Stimulated activated naive B cell treated with anti-CD40 and anti-IgM and Interleukin-4, amounts not matched to agents 10 μg/mL and 1 μg/mL and 100 μg/mL, for 72 hours (primary cell): ENCODE measurements at regions not wholly inside any gene's neighbourhood (a gene's known extent, or its start where the extent isn't known, plus 50 kb on each side); places are given as distances from the start of the nearest gene placed in this dataset.

Experiments
- ATAC-seq, 2 donors: fragments of 150-1000 bp; cut with Tn5 transposase; replicated peaks; 2 replicates each; pipeline ENCODE4 v1.10.0; 2021; ENCODE audit warnings: moderate library complexity in 1 of 2
- DNase-seq: peaks from one replicate; pipeline ENCODE4 v3.0.0; 2021
- H3K27ac Mint-ChIP-seq: one replicate; pipeline ENCODE4 v1.8.0; 2022; ENCODE audit warnings: mild to moderate bottlenecking, mixed read lengths
- H3K27me3 Mint-ChIP-seq, 2 donors: one replicate each; pipeline ENCODE4 v1.8.0; 2022; ENCODE audit warnings: mixed read lengths in 2 of 2
- H3K36me3 Mint-ChIP-seq, 2 donors: one replicate each; pipeline ENCODE4 v1.8.0; 2022; ENCODE audit warnings: mixed read lengths in 2 of 2, mild to moderate bottlenecking in 1 of 2
- H3K4me1 Mint-ChIP-seq, 2 donors: one replicate each; pipeline ENCODE4 v1.8.0; 2022; ENCODE audit warnings: mixed read lengths in 2 of 2, mild to moderate bottlenecking in 1 of 2
- H3K4me3 Mint-ChIP-seq, 2 donors: one replicate each; pipeline ENCODE4 v1.8.0; 2022; ENCODE audit warnings: mild to moderate bottlenecking in 2 of 2, mixed read lengths in 2 of 2, moderate library complexity in 1 of 2
- H3K9me3 Mint-ChIP-seq, 2 donors: one replicate each; pipeline ENCODE4 v1.8.0; 2022; ENCODE audit warnings: mixed read lengths in 2 of 2, mild to moderate bottlenecking in 1 of 2

DNA sequence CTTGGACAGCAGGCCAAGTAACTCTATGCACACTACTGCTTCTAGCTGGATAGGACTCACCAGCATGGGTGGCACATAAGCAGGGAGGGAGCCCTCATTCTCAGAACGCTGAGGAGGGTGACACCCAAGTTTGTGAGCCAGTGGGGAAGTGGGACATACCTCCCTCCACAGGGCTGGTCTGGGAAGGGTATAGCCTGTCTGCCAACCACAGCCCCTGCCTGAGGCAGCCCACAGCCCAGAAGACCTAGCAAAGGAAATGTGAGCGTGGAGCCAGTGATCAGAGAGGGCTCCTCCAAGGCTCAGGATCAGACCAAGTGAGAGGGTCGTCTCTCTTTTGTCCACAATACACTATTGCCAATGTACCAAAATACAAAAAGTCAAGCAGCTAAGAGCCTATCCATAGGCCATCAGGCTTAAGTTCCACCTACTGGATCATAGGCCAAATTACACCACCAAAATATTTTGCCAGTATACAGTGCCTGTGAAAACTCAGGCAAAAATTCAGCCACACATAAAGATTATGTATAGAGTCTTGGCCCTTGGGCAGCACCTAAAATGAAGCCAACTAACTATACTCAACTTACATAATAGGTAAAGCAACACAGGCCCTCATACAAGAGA, 1203.1 kb downstream of the PCDH18 start:
- Mint-ChIP-seq H3K27me3 (no peaks in the 10 kb centered on the region), H3K4me1 (no peaks in the 10 kb centered on the region), H3K9me3 (peaks cover 0 to 1% of the 10 kb centered on the region in 2 donors), H3K27ac (no peak overlapping the region), H3K4me3 (no peak overlapping the region), H3K36me3 (no peaks in the 10 kb centered on the region)
- ATAC-seq, result no peak
- no peak for DNase-seq

DNA sequence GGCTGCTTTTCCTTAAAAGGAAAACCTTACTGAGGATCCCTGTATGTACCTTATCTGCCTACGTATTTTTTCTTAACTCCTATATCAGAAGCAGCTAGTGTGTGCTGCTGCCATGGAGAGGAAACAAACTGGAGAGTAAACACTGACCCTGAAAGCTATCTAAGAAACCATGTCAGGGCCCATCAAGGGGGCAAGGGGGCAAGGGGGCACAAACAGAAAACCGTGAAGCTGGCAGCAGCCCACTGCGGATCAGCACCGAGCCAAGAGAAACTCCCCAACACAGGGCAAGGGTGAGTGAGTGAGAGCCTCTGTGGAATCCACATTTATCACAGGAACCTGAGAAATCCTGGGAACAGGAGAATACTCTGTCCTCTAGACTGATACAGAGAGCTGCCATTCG, 1204.2 kb downstream of the PCDH18 start:
- H3K36me3 Mint-ChIP-seq, result no peaks in the 10 kb centered on the region
- no peak for ATAC-seq
- DNase-seq, result no peak
- H3K4me1 Mint-ChIP-seq, result no peaks in the 10 kb centered on the region
- no peak overlapping the region for H3K4me3 Mint-ChIP-seq
- H3K27me3 Mint-ChIP-seq, result no peaks in the 10 kb centered on the region
- peaks cover 0 to 1% of the 10 kb centered on the region in 2 donors for H3K9me3 Mint-ChIP-seq
- H3K27ac Mint-ChIP-seq, result no peak overlapping the region

DNA sequence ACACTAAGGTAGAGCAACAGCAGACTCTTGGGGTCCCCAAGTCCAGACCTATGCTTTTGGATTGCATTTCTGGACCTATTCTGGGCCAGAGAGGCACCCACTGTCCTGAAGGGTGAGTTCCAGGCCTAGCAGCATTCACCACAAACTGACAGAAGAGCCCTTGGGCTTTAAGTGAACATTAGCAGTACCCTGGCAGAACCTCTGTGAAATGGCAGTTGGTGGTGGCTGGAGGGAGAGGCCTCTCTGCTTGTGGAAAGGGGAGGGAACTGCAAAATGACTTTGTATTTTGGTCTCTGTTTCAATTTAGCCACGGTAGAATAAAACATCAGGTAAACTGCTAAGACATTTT, 1211.9 kb downstream of the PCDH18 start:
- Mint-ChIP-seq H3K27me3 (no peaks in the 10 kb centered on the region), H3K27ac (no peak overlapping the region), H3K9me3 (peaks cover 2 to 6% of the 10 kb centered on the region in 2 donors), H3K4me1 (no peaks in the 10 kb centered on the region), H3K4me3 (no peak overlapping the region), H3K36me3 (no peaks in the 10 kb centered on the region)
- no peak for DNase-seq
- no peak for ATAC-seq

DNA sequence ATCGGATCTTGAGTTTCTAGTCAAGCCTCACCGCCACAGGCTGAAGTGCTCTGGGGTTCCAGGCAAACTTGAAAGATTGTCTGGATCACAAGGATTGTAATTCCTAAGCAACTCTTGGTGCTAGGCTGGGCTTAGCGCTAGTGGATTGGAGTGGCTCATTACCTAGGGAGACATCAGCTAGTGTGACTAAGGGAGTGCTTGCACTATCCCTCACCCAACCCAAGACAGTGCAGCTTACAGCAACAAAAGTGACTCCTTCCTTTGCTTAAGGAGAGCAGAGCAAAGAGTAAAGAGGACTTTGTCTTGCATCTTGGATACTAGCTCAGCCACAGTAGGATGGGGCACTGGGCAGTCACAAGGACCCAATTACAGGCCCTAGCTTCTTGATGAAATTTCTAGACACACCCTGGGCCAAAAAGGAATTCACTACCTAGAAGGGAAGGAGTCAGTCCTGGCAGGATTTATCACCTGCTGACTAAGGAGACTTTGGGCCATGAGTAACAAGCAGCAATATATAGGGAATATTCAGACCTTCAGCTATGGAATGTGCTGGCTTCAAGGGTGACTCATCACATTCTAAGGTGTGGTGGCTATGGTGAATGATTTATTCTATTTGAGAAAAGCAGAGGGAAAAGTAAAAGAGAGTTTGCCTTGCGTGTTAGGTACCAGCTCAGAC, 1212.4 kb downstream of the PCDH18 start:
- Mint-ChIP-seq H3K27ac (no peak overlapping the region), H3K36me3 (no peaks in the 10 kb centered on the region), H3K4me3 (no peak overlapping the region), H3K4me1 (no peaks in the 10 kb centered on the region), H3K9me3 (peaks cover 2 to 6% of the 10 kb centered on the region in 2 donors), H3K27me3 (no peaks in the 10 kb centered on the region)
- DNase-seq, result no peak
- ATAC-seq, result peak in 1 of 2 donors; percentile 21

DNA sequence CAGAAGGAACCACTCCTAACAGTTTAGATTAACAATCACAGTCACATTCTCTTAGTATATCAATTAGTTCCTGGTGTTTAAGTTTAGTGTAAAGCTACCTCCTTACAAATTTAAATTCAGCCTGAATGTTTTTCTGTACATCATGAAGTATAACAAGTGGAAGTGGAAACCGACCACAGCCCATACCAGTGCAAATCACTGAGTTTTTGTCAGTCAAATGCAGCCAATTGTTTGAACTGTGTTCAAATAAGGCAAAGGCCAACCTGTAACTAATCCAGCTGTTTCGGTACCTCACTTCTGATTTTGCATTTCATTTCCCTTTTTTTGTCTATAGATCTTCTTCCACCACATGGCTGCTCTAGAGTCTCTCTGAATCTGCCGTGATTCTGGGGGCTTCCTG, 1215.3 kb downstream of the PCDH18 start:
- peaks cover 0 to 3% of the 10 kb centered on the region in 2 donors for H3K9me3 Mint-ChIP-seq
- ATAC-seq, result no peak

DNA sequence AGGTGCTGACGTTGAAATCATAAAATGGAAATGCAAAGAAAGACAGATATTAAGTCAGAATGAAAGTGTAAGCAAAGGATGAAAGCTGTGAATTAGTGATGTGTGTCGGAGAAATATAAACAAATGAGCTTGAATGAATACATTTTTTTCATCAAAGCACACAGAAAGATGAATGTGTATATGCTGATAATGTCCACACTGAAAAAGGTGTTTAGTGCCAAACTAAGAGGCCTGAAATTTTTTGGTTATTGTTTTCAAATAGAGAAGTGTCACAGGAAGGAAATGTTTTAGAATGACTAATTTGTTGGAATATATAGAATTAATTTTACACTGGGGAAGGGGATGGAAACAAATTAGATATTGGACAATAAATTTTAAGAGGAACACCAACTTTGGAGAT, 1217.6 kb downstream of the PCDH18 start:
- H3K36me3 Mint-ChIP-seq, result no peaks in the 10 kb centered on the region
- no peak overlapping the region for H3K27ac Mint-ChIP-seq
- DNase-seq, result no peak
- no peak for ATAC-seq
- peaks cover 0 to 1% of the 10 kb centered on the region in 2 donors for H3K9me3 Mint-ChIP-seq
- no peaks in the 10 kb centered on the region for H3K27me3 Mint-ChIP-seq
- H3K4me1 Mint-ChIP-seq, result no peaks in the 10 kb centered on the region
- H3K4me3 Mint-ChIP-seq, result no peak overlapping the region

More for the DNA sequence above, 1215.3 kb downstream of the PCDH18 start:
- Mint-ChIP-seq H3K27me3 (no peaks in the 10 kb centered on the region), H3K27ac (no peak overlapping the region), H3K4me3 (no peak overlapping the region), H3K4me1 (no peaks in the 10 kb centered on the region), H3K36me3 (no peaks in the 10 kb centered on the region)
- DNase-seq, result no peak

DNA sequence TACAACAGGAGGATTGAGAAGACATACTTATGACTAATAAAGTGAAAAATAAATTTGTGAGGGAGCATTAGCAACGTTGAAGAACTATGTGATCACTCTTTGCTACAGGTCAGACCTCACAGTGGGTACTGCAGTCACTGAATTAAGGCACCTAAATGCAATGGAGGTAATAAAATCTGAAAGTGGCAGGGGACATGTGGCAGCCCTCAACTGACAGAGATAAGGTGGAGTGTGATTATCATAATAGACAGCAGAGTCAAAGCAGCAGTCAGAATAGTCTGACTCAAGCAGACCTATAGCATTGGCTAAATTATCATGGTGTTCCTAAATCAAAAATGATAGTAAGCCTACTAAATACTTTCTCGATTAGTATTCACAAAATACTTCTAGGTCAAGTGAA, 1220.5 kb downstream of the PCDH18 start:
- no peaks in the 10 kb centered on the region for H3K4me1 Mint-ChIP-seq
- DNase-seq (no peak), ATAC-seq (no peak)
- H3K36me3 Mint-ChIP-seq, result no peaks in the 10 kb centered on the region
- no peak overlapping the region for H3K4me3 Mint-ChIP-seq
- no peak overlapping the region for H3K27ac Mint-ChIP-seq
- peaks cover 0 to 1% of the 10 kb centered on the region in 2 donors for H3K9me3 Mint-ChIP-seq
- no peaks in the 10 kb centered on the region for H3K27me3 Mint-ChIP-seq

DNA sequence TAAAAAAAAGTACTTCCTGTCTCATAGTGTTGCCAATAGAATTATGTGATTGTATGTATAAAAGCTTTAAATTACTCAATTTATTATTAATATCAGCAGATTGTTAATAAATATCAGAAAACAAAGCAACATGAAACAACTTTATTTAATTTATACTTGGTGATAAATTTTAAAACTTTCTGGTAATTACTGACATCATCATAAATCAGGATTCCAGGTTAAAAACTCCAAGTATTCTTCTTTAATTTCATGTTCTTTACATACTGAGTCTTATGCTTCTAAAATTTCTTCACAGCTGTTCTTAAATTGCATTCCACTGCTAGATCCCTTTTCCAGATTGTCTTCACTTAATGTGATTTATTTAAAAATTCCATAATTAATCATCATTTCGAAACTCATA, 1224.5 kb downstream of the PCDH18 start:
- ATAC-seq (no peak), DNase-seq (no peak)
- H3K4me1 Mint-ChIP-seq, result no peaks in the 10 kb centered on the region
- H3K27me3 Mint-ChIP-seq, result no peaks in the 10 kb centered on the region
- peaks cover 0 to 1% of the 10 kb centered on the region in 2 donors for H3K9me3 Mint-ChIP-seq
- no peak overlapping the region for H3K27ac Mint-ChIP-seq
- H3K36me3 Mint-ChIP-seq, result no peaks in the 10 kb centered on the region
- no peak overlapping the region for H3K4me3 Mint-ChIP-seq

DNA sequence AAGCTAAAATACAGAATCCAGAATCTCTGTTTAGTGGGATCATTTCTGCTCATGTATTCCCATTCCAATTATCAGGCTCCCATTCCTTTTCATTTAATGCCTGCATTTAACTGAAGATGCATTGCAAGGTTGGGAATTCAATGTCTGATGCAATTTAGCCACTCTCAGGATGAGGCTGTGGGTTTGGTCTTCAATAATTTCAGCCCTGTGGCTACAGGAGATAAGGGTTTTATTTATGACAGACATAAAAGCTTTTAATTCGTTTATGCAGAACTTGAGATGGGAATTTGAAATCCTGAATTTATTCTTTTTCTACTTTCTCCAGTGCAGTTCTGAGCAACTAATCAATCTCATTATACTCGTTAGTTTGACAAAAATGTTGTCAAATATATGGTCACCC, 1225.9 kb downstream of the PCDH18 start:
- no peak for DNase-seq
- Mint-ChIP-seq H3K27ac (no peak overlapping the region), H3K4me3 (no peak overlapping the region), H3K27me3 (no peaks in the 10 kb centered on the region), H3K36me3 (no peaks in the 10 kb centered on the region), H3K9me3 (peaks cover 0 to 1% of the 10 kb centered on the region in 2 donors), H3K4me1 (no peaks in the 10 kb centered on the region)
- ATAC-seq, result no peak

DNA sequence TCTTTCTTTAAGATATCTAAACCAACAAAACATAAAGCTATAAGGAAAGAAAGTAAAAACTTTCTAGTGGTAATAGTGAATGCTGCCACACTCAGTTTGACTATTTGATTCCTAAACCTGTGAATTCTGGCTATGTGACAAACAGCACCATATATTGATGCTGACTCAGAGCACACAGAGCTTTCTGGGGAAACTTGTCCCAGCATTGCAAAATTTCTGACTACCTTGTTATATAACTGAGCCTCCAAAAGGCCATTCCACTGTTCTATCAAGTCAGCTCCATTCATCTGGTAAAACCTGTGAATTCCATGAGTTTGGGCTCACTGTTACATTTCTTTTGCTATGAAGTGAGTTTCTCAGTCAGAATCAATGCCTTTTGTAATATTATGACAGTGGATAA, 1229.7 kb downstream of the PCDH18 start:
- no peak overlapping the region for H3K4me3 Mint-ChIP-seq
- peaks cover 0 to 3% of the 10 kb centered on the region in 2 donors for H3K9me3 Mint-ChIP-seq
- no peaks in the 10 kb centered on the region for H3K36me3 Mint-ChIP-seq
- H3K27me3 Mint-ChIP-seq, result no peaks in the 10 kb centered on the region
- DNase-seq (no peak), ATAC-seq (no peak)
- H3K27ac Mint-ChIP-seq, result no peak overlapping the region
- H3K4me1 Mint-ChIP-seq, result no peaks in the 10 kb centered on the region

DNA sequence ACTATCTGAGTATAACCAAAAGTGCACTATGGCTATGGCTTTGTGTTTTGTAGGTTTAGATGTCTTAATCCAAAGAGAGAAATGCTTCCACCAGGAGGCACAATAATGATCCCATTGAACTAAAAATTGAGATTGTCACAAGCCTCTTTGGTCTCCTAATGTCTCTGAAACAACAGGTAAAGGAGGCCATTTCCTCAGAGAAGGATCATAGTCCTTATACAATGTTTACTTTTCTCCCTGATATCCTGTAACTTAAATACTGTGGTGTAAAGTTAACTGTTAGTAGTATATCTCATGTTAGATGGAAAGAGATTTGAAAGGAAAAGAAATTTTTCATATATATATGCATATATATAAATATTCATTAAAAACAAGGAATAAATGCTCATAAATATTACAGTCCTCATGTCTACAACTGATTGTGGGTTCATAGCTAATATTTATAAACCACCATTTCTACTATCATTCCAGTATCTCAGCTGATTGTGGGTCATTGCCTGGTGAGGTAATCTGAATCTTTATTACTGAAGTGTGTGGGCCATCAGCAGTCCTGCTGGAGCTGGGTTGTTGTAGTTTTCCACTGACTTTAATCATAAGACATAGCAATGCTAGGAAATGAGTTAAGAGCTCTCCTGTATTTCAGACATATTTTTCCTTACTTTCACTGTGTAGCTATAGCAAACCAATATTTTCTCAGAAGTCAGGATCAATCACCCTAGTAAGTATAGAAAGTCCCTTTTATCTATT, 1230.4 kb downstream of the PCDH18 start:
- H3K36me3 Mint-ChIP-seq, result no peaks in the 10 kb centered on the region
- no peaks in the 10 kb centered on the region for H3K4me1 Mint-ChIP-seq
- no peak overlapping the region for H3K4me3 Mint-ChIP-seq
- H3K27me3 Mint-ChIP-seq, result no peaks in the 10 kb centered on the region
- H3K27ac Mint-ChIP-seq, result no peak overlapping the region
- ATAC-seq (no peak), DNase-seq (no peak)
- H3K9me3 Mint-ChIP-seq, result peaks cover 0 to 3% of the 10 kb centered on the region in 2 donors

DNA sequence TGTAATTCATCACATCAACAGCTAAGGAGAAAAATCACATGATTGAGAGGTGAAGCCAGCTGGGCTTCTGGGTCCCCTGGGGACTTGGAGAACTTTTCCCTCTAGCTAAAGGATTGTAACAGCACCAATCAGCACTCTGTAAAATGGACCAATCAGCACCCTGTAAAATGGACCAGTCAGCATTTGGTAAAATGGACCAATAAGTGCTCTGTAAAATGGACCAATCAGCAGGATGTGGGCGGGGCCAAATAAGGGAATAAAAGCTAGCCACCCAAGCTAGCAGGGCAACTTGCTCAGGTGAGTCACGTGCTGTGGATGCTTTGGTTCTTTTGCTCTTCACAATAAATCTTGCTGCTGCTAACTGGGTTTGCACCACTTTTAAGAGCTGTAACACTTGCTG, 1248.3 kb downstream of the PCDH18 start:
- no peak overlapping the region for H3K4me3 Mint-ChIP-seq
- no peaks in the 10 kb centered on the region for H3K36me3 Mint-ChIP-seq
- H3K27me3 Mint-ChIP-seq, result no peaks in the 10 kb centered on the region
- ATAC-seq (no peak), DNase-seq (no peak)
- H3K4me1 Mint-ChIP-seq, result no peaks in the 10 kb centered on the region
- no peak overlapping the region for H3K27ac Mint-ChIP-seq
- H3K9me3 Mint-ChIP-seq, result no peaks in the 10 kb centered on the region

DNA sequence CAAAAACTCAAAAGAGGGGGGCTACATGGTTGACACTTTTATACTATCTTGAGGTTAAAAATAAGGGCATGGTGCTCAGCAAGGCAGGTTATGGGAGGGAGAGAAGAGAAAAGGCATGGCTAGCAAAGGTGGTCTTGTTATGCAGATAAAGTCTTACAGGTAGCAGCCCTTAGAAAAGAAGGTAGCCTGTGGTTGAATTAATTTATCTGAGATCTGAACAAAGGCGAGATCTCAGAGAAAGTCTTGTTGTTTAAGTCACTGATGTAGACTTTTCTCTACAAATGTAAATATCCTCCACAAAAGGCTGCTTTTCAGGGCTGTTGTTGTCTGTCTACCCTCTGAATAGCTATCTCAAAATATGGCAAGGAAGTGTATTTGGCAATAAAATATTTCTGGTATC, 1250.4 kb downstream of the PCDH18 start:
- Mint-ChIP-seq H3K4me1 (no peaks in the 10 kb centered on the region), H3K27me3 (no peaks in the 10 kb centered on the region), H3K36me3 (no peaks in the 10 kb centered on the region), H3K4me3 (no peak overlapping the region), H3K27ac (no peak overlapping the region), H3K9me3 (no peaks in the 10 kb centered on the region)
- DNase-seq, result no peak
- ATAC-seq, result no peak

DNA sequence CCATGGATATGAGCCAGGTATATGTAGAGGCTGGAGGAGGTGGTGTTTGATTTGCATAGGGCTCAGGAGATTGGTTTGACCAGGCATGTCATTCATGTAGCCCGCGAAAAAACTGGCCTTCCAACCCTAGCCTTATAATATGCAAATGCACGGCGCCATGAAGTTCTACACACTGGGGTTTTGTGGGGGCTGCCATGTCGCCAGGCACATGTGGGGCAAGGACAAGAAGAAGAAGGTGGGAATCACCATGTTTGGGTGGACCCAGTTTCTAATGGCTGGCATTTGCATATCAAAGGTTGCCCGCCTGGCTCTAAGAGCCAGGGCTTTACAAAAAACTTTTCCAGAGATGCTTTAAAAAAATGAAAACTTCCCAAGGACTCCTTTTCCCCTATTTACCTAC, 1251.0 kb downstream of the PCDH18 start:
- H3K4me3 Mint-ChIP-seq, result no peak overlapping the region
- H3K9me3 Mint-ChIP-seq, result no peaks in the 10 kb centered on the region

DNA sequence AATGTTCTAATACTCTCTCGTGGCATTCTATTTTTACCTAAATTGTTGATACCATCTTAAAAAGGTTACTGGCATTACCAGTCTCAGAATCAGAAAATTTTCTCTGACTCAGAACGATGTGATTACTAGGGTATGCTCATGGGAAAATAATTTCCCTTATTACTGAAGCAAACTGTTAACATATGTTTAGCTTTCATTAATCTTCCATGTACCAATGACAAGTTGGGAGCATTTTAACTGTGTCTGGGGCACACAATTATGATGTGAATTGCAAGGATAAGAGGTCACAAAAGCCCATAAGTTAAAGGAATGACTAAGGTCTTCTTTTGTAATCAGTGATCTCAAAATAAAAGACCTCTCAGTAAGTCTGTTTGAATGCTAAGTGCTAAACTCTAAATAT, 1254.6 kb downstream of the PCDH18 start:
- Mint-ChIP-seq H3K36me3 (no peaks in the 10 kb centered on the region), H3K9me3 (peaks cover 3 to 4% of the 10 kb centered on the region in 2 donors), H3K4me3 (no peak overlapping the region), H3K27me3 (no peaks in the 10 kb centered on the region), H3K4me1 (no peaks in the 10 kb centered on the region), H3K27ac (no peak overlapping the region)
- no peak for ATAC-seq
- DNase-seq, result no peak

More for the DNA sequence above, 1251.0 kb downstream of the PCDH18 start:
- no peak for ATAC-seq
- Mint-ChIP-seq H3K27me3 (no peaks in the 10 kb centered on the region), H3K4me1 (no peaks in the 10 kb centered on the region), H3K36me3 (no peaks in the 10 kb centered on the region), H3K27ac (no peak overlapping the region)
- no peak for DNase-seq
